Fibroblast of lung (primary cell): ENCODE measurements at regions not wholly inside any gene's neighbourhood (a gene's known extent, or its start where the extent isn't known, plus 50 kb on each side); places are given as distances from the start of the nearest gene placed in this dataset.

ENCODE experiments used
- DNase-seq, 2 donors: peaks; one replicate each; pipeline versions ENCODE4 v3.0.0 to v3.0.0-alpha.2; 2010; ENCODE audit warnings: low read depth in 2 of 2
- H2AFZ ChIP-seq: 2 replicates; pipeline ENCODE4 v1.5.1; 2012; ENCODE audit warnings: low read length, control low read depth, inconsistent platforms
- H3K27ac ChIP-seq: 2 replicates; pipeline ENCODE4 v1.5.1; 2011; ENCODE audit warnings: low read length, control low read depth; ENCODE audit not compliant: insufficient read depth
- H3K27me3 ChIP-seq: 2 replicates; pipeline ENCODE4 v1.5.1; 2011; ENCODE audit warnings: mild to moderate bottlenecking, low read length; ENCODE audit not compliant: control insufficient read depth, insufficient read depth
- H3K36me3 ChIP-seq: 2 replicates; pipeline ENCODE4 v1.5.1; 2011; ENCODE audit warnings: low read length; ENCODE audit not compliant: control insufficient read depth, insufficient read depth
- H3K4me1 ChIP-seq: 2 replicates; pipeline ENCODE4 v1.5.1; 2011; ENCODE audit warnings: low read length; ENCODE audit not compliant: control insufficient read depth, insufficient read depth; ENCODE audit errors: extremely low read depth
- H3K4me2 ChIP-seq: 2 replicates; pipeline ENCODE4 v1.5.1; 2011; ENCODE audit warnings: low read length, control low read depth; ENCODE audit not compliant: insufficient read depth; ENCODE audit errors: extremely low read depth
- H3K4me3 ChIP-seq, 4 experiments: fragments of 200-600 bp in 1 of 4; sonication (generic) in 1 of 4; replicated peaks in 1 of 4; 2 replicates each; pipeline ENCODE4 v1.5.1; 2011 to 2016; ENCODE audit warnings: low read length in 4 of 4, low read depth in 3 of 4, mild to moderate bottlenecking in 3 of 4, control low read depth in 2 of 4, inconsistent platforms in 1 of 4, mixed read lengths in 1 of 4; ENCODE audit not compliant: insufficient read depth in 1 of 4; ENCODE audit errors: control extremely low read depth in 1 of 4
- H3K79me2 ChIP-seq: 2 replicates; pipeline ENCODE4 v1.5.1; 2012; ENCODE audit warnings: mild to moderate bottlenecking, low read length, inconsistent platforms; ENCODE audit not compliant: control insufficient read depth, insufficient read depth
- H3K9ac ChIP-seq: 2 replicates; pipeline ENCODE4 v1.5.1; 2011; ENCODE audit warnings: mild to moderate bottlenecking, low read length, control low read depth; ENCODE audit not compliant: insufficient read depth
- H3K9me3 ChIP-seq: 2 replicates; pipeline ENCODE4 v1.5.1; 2012; ENCODE audit warnings: low read depth, low read length; ENCODE audit not compliant: control insufficient read depth, insufficient read depth
- H4K20me1 ChIP-seq: 2 replicates; pipeline ENCODE4 v1.5.1; 2011; ENCODE audit warnings: low read length; ENCODE audit not compliant: control insufficient read depth, insufficient read depth; ENCODE audit errors: extremely low read depth
- EZH2 ChIP-seq: IDR thresholded peaks from 2 replicates; pipeline ENCODE4 v1.5.1; 2012; ENCODE audit warnings: low read length, control low read depth, mild to moderate bottlenecking; ENCODE audit errors: missing control alignments
- TF ChIP-seq, protein P1 (sequence below), 2 donors: IDR thresholded peaks in 1 of 2; conservative IDR thresholded peaks in 1 of 2; 1 replicate in 1 of 2; 2 replicates in 1 of 2; pipeline ENCODE4 v1.5.1; 2011 to 2012; ENCODE audit warnings: low read length in 2 of 2, control low read depth in 1 of 2, inconsistent platforms in 1 of 2, low read depth in 1 of 2, mild to moderate bottlenecking in 1 of 2

DNA sequence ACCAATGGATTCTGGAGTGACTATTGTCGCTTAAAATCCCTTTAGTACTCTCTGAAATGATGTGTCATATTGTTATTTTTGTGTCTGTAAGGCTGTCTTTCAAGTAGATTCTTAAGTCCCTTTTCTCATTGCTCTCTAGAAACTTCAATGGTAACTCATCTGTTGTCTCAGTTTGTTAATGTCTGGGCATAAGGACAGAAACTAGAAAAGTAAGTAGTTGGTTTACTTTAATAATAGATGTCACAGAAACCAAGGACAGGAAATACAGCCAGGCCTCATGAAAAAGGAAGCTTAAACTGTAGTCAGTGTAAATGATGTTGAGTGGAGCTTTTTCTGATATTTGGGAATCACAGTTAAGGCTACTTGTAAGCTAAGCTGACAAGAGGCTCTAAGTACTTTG, 730.2 kb upstream of the DPPA4 start:
- no peak overlapping the region for H3K27ac ChIP-seq
- DNase-seq = no peak
- H3K27me3 ChIP-seq = no peaks in the 10 kb centered on the region
- H3K36me3 ChIP-seq = no peaks in the 10 kb centered on the region
- no peak overlapping the region for H3K4me3 ChIP-seq
- no peaks in the 10 kb centered on the region for H3K79me2 ChIP-seq
- H4K20me1 ChIP-seq = no peaks in the 10 kb centered on the region
- TF ChIP-seq, protein P1, sequence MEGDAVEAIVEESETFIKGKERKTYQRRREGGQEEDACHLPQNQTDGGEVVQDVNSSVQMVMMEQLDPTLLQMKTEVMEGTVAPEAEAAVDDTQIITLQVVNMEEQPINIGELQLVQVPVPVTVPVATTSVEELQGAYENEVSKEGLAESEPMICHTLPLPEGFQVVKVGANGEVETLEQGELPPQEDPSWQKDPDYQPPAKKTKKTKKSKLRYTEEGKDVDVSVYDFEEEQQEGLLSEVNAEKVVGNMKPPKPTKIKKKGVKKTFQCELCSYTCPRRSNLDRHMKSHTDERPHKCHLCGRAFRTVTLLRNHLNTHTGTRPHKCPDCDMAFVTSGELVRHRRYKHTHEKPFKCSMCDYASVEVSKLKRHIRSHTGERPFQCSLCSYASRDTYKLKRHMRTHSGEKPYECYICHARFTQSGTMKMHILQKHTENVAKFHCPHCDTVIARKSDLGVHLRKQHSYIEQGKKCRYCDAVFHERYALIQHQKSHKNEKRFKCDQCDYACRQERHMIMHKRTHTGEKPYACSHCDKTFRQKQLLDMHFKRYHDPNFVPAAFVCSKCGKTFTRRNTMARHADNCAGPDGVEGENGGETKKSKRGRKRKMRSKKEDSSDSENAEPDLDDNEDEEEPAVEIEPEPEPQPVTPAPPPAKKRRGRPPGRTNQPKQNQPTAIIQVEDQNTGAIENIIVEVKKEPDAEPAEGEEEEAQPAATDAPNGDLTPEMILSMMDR (conservative IDR thresholded peaks at IDR 0.05 in 1 of 2, IDR thresholded peaks at IDR 0.05 in 1 of 2; ENCODE audit: low read depth in 1 of 2, low read length in 2 of 2) = no peak
- no peak for TF ChIP-seq EZH2
- no peaks in the 10 kb centered on the region for H3K9me3 ChIP-seq
- H3K9ac ChIP-seq = no peak overlapping the region
- H3K4me2 ChIP-seq = no peak overlapping the region
- no peaks in the 10 kb centered on the region for H3K4me1 ChIP-seq
- no peak overlapping the region for H2AFZ ChIP-seq

DNA sequence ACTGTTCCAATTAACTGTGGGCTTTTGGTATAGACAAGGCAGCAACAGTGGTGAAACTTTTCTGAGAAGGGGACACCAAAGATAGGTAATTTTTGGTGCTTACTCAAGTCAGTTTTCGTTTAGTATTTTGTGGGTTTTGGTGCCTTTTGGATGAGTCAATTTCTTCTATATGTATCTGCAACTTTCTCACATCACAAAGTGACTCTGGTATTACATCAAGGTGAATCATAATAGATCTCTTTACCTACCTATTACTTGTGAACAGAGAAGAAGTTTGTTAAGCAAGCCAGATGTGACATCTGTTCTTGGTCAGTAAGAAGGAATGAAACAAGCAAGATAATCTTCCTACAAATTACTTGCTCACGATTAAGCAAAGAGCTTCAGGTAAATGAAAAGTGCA, 732.4 kb upstream of the DPPA4 start:
- Histone ChIP-seq H4K20me1 (no peaks in the 10 kb centered on the region), H3K79me2 (no peaks in the 10 kb centered on the region), H2AFZ (no peak overlapping the region), H3K36me3 (no peaks in the 10 kb centered on the region), H3K9ac (no peak overlapping the region), H3K27ac (no peak overlapping the region), H3K4me3 (no peak overlapping the region), H3K4me2 (no peak overlapping the region), H3K4me1 (no peaks in the 10 kb centered on the region), H3K9me3 (no peaks in the 10 kb centered on the region), H3K27me3 (no peaks in the 10 kb centered on the region)
- TF ChIP-seq EZH2 = no peak
- TF ChIP-seq, protein P1 (conservative IDR thresholded peaks at IDR 0.05 in 1 of 2, IDR thresholded peaks at IDR 0.05 in 1 of 2; ENCODE audit: low read depth in 1 of 2, low read length in 2 of 2) = no peak
- DNase-seq = peak in 1 of 2 donors; percentile 32

DNA sequence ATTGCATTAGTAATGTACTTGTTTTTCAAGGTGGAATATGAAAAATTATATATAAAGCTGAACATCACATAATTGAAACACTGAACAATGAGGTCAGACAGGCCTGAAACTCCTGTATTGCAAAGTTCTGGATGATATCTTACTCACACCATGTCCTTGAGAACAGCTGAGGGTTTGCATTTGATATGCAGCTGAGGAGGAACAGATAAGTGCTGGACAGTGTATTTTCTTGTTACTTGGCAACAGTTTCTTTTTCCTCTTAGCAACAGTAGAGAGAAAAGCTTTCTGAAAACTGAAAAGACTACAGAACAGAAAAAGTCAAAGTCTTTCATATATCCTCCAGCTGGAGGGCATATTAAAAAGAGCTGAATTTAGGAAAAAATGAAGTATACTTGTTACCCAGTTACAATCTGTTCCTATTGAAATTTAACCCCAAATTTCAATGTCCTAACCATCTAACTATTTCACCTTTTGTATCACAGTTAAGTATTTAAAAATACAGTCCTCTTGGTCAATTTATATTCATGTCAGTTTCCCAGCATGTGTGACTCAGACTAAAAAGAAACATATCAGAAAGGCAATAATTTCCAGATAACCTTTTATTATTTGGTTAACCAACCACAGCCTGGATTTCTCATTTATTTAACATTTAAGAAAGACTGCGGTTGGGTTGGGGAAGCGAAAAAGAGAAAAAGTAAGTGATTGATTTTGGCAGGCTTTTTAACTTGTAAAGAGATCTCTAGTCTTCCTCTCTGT, 733.0 kb upstream of the DPPA4 start:
- Histone ChIP-seq H3K4me3 (no peak overlapping the region), H3K9ac (no peak overlapping the region), H3K36me3 (no peaks in the 10 kb centered on the region), H3K79me2 (no peaks in the 10 kb centered on the region), H3K4me1 (no peaks in the 10 kb centered on the region), H3K9me3 (no peaks in the 10 kb centered on the region), H2AFZ (no peak overlapping the region), H3K4me2 (no peak overlapping the region), H4K20me1 (no peaks in the 10 kb centered on the region), H3K27me3 (no peaks in the 10 kb centered on the region), H3K27ac (no peak overlapping the region)
- DNase-seq = peak; percentile 28 to 73
- no peak for TF ChIP-seq EZH2
- TF ChIP-seq, protein P1 (conservative IDR thresholded peaks at IDR 0.05 in 1 of 2, IDR thresholded peaks at IDR 0.05 in 1 of 2; ENCODE audit: low read depth in 1 of 2, low read length in 2 of 2) = no peak
